ENCODE measurements at regions not wholly inside any gene's neighbourhood (a gene's known extent, or its start where the extent isn't known, plus 50 kb on each side); places are given as distances from the start of the nearest gene placed in this dataset.

GRCh38 chr5:159581502-159582249 lies 251.4 kb upstream of the IL12B start:
- no peaks in the 10 kb centered on the region for H3K9me3 ChIP-seq (ENCODE audit: severe bottlenecking)
- TF ChIP-seq CTCF (IDR thresholded peaks at IDR 0.05; ENCODE audit: poor library complexity, severe bottlenecking), result peak; percentile 40
- DNase-seq (ENCODE audit: low spot score) (peak; percentile 82), ATAC-seq (ENCODE audit: low read depth) (peak; percentile 79)
- H3K4me1 ChIP-seq (ENCODE audit: insufficient read depth, poor library complexity, severe bottlenecking), result peaks cover 21% of the 10 kb centered on the region
- H3K27me3 ChIP-seq (ENCODE audit: insufficient read depth, poor library complexity, severe bottlenecking), result no peaks in the 10 kb centered on the region
- H3K36me3 ChIP-seq (ENCODE audit: low read depth), result no peaks in the 10 kb centered on the region
- no peak overlapping the region for H3K4me3 ChIP-seq (ENCODE audit: severe bottlenecking)
- H3K27ac ChIP-seq (ENCODE audit: poor library complexity, severe bottlenecking), result peak overlapping the region; percentile 54

- Histone ChIP-seq H3K9me3 (ENCODE audit: severe bottlenecking) (no peaks in the 10 kb centered on the region), H3K36me3 (ENCODE audit: low read depth) (no peaks in the 10 kb centered on the region), H3K4me3 (ENCODE audit: severe bottlenecking) (no peak overlapping the region), H3K27ac (ENCODE audit: poor library complexity, severe bottlenecking) (peak overlapping the region; percentile 54), H3K4me1 (ENCODE audit: insufficient read depth, poor library complexity, severe bottlenecking) (peaks cover 21% of the 10 kb centered on the region), H3K27me3 (ENCODE audit: insufficient read depth, poor library complexity, severe bottlenecking) (no peaks in the 10 kb centered on the region)
- no peak for DNase-seq (ENCODE audit: low spot score)
- peak; percentile 56 for ATAC-seq (ENCODE audit: low read depth)
- TF ChIP-seq CTCF (IDR thresholded peaks at IDR 0.05; ENCODE audit: poor library complexity, severe bottlenecking), result no peak
These were observed 252.7 kb upstream of the IL12B start for GRCh38 chr5:159582756-159583541.

- no peaks in the 10 kb centered on the region for H3K9me3 ChIP-seq (ENCODE audit: severe bottlenecking)
- DNase-seq (ENCODE audit: low spot score), result no peak
- TF ChIP-seq CTCF (IDR thresholded peaks at IDR 0.05; ENCODE audit: poor library complexity, severe bottlenecking), result no peak
- no peaks in the 10 kb centered on the region for H3K36me3 ChIP-seq (ENCODE audit: low read depth)
- no peak for ATAC-seq (ENCODE audit: low read depth)
- no peaks in the 10 kb centered on the region for H3K27me3 ChIP-seq (ENCODE audit: insufficient read depth, poor library complexity, severe bottlenecking)
- H3K27ac ChIP-seq (ENCODE audit: poor library complexity, severe bottlenecking), result no peak overlapping the region
- no peak overlapping the region for H3K4me3 ChIP-seq (ENCODE audit: severe bottlenecking)
- peaks cover 14% of the 10 kb centered on the region for H3K4me1 ChIP-seq (ENCODE audit: insufficient read depth, poor library complexity, severe bottlenecking)
These were observed 256.6 kb upstream of the IL12B start for GRCh38 chr5:159586921-159587320.

DNA sequence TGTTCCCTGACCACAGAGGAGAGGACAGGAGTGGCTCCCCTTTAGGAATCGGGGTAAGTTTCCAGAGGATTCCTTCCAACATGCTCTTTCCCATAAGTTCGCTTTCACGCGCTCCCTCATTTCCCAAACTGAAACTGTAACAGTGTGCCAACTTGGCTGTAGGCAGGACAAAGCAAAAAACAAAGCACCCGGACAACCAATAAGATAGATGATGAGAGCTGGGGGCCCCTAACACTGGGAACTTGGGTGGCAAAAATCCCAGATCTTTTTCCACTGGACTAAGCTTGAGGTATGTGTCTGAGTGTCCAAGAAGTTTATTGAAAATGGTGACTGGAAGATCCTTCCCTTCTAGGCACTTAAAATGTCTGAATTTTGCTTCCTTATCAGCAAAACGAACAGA lies 258.7 kb upstream of the IL12B start:
- TF ChIP-seq CTCF (IDR thresholded peaks at IDR 0.05; ENCODE audit: poor library complexity, severe bottlenecking), result no peak
- ATAC-seq (ENCODE audit: low read depth), result no peak
- Histone ChIP-seq H3K36me3 (ENCODE audit: low read depth) (no peaks in the 10 kb centered on the region), H3K4me1 (ENCODE audit: insufficient read depth, poor library complexity, severe bottlenecking) (no peaks in the 10 kb centered on the region), H3K27me3 (ENCODE audit: insufficient read depth, poor library complexity, severe bottlenecking) (no peaks in the 10 kb centered on the region), H3K27ac (ENCODE audit: poor library complexity, severe bottlenecking) (no peak overlapping the region), H3K9me3 (ENCODE audit: severe bottlenecking) (no peaks in the 10 kb centered on the region), H3K4me3 (ENCODE audit: severe bottlenecking) (no peak overlapping the region)
- no peak for DNase-seq (ENCODE audit: low spot score)
